ENCODE measurements at regions not wholly inside any gene's neighbourhood (a gene's known extent, or its start where the extent isn't known, plus 50 kb on each side); places are given as distances from the start of the nearest gene placed in this dataset.

DNA sequence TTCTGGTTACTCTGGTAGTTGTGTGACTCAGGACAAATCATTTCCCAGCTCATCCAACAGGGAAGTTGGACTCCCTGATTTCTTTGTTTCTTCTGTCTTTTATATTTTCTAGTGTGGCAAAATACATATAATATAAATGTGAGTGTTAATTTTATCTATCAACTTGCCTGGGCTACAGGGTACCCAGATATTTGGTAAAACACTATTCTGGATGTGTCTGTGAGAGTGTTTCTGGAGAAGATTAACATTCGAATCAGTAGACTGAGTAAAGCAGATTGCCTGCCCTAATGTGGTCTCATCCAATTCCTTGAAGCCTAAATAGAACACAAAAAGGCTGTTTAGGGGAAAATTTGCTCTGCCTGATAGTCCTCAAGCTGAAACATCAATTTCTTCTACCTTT, 91.1 kb upstream of the EPCAM start:
- H3K27me3 ChIP-seq, result no peaks in the 10 kb centered on the region
- TF ChIP-seq CTCF (IDR thresholded peaks at IDR 0.05), result no peak
- no peak overlapping the region for H3K4me3 ChIP-seq (ENCODE audit: low read depth in 1 of 2, low read length in 1 of 2)
- no peaks in the 10 kb centered on the region for H3K9me3 ChIP-seq
- H3K36me3 ChIP-seq, result no peaks in the 10 kb centered on the region
- no peak overlapping the region for H3K27ac ChIP-seq
- H3K4me1 ChIP-seq (ENCODE audit: control insufficient read depth in 1 of 2, insufficient read depth in 1 of 2, low read depth in 1 of 2, low read length in 1 of 2), result peaks cover 4 to 5% of the 10 kb centered on the region in 2 experiments

GRCh38 chr2:47277187-47277586, 91.9 kb upstream of the EPCAM start:
- no peak for TF ChIP-seq CTCF (IDR thresholded peaks at IDR 0.05)
- H3K9me3 ChIP-seq, result no peaks in the 10 kb centered on the region
- H3K27ac ChIP-seq, result no peak overlapping the region
- peaks cover 10 to 13% of the 10 kb centered on the region in 2 experiments for H3K4me1 ChIP-seq (ENCODE audit: control insufficient read depth in 1 of 2, insufficient read depth in 1 of 2, low read depth in 1 of 2, low read length in 1 of 2)
- H3K36me3 ChIP-seq, result no peaks in the 10 kb centered on the region
- H3K27me3 ChIP-seq, result no peaks in the 10 kb centered on the region
- no peak overlapping the region for H3K4me3 ChIP-seq (ENCODE audit: low read depth in 1 of 2, low read length in 1 of 2)

- peaks cover 15 to 22% of the 10 kb centered on the region in 2 experiments for H3K4me1 ChIP-seq (ENCODE audit: control insufficient read depth in 1 of 2, insufficient read depth in 1 of 2, low read depth in 1 of 2, low read length in 1 of 2)
- no peak for TF ChIP-seq CTCF (IDR thresholded peaks at IDR 0.05)
- no peaks in the 10 kb centered on the region for H3K27me3 ChIP-seq
- no peak overlapping the region for H3K4me3 ChIP-seq (ENCODE audit: low read depth in 1 of 2, low read length in 1 of 2)
- H3K27ac ChIP-seq, result no peak overlapping the region
- H3K9me3 ChIP-seq, result no peaks in the 10 kb centered on the region
- no peaks in the 10 kb centered on the region for H3K36me3 ChIP-seq
These were observed 93.0 kb upstream of the EPCAM start for GRCh38 chr2:47276061-47276460.

GRCh38 chr2:47274054-47274782, 94.9 kb upstream of the EPCAM start:
- H3K9me3 ChIP-seq, result no peaks in the 10 kb centered on the region
- no peak overlapping the region for H3K27ac ChIP-seq
- TF ChIP-seq CTCF (IDR thresholded peaks at IDR 0.05), result no peak
- no peak overlapping the region for H3K4me3 ChIP-seq (ENCODE audit: low read depth in 1 of 2, low read length in 1 of 2)
- H3K4me1 ChIP-seq (ENCODE audit: control insufficient read depth in 1 of 2, insufficient read depth in 1 of 2, low read depth in 1 of 2, low read length in 1 of 2), result peaks cover 15 to 22% of the 10 kb centered on the region in 2 experiments
- no peaks in the 10 kb centered on the region for H3K27me3 ChIP-seq
- H3K36me3 ChIP-seq, result no peaks in the 10 kb centered on the region

- TF ChIP-seq CTCF (IDR thresholded peaks at IDR 0.05), result no peak
- peaks cover 15 to 22% of the 10 kb centered on the region in 2 experiments for H3K4me1 ChIP-seq (ENCODE audit: control insufficient read depth in 1 of 2, insufficient read depth in 1 of 2, low read depth in 1 of 2, low read length in 1 of 2)
- no peaks in the 10 kb centered on the region for H3K9me3 ChIP-seq
- peak overlapping the region; percentile 54 to 73 for H3K4me3 ChIP-seq (ENCODE audit: low read depth in 1 of 2, low read length in 1 of 2)
- H3K27ac ChIP-seq, result peak overlapping the region; percentile 77
- no peaks in the 10 kb centered on the region for H3K27me3 ChIP-seq
- no peaks in the 10 kb centered on the region for H3K36me3 ChIP-seq
These were observed 96.0 kb upstream of the EPCAM start for GRCh38 chr2:47272905-47273758.
